ENCODE measurements at regions not wholly inside any gene's neighbourhood (a gene's known extent, or its start where the extent isn't known, plus 50 kb on each side); places are given as distances from the start of the nearest gene placed in this dataset.

- no peak for TF ChIP-seq ZNF468 (CRISPR knock-in tag; IDR thresholded peaks at IDR 0.05)
- no peak for TF ChIP-seq ZNF318 (CRISPR knock-in tag; IDR thresholded peaks at IDR 0.05)
- TF ChIP-seq ZBTB4 (CRISPR knock-in tag; IDR thresholded peaks at IDR 0.05; ENCODE audit: borderline replicate concordance) = no peak
- TF ChIP-seq JARID2 (CRISPR knock-in tag; IDR thresholded peaks at IDR 0.05; ENCODE audit: insufficient replicate concordance) = no peak
- TF ChIP-seq ZBTB2 (CRISPR knock-in tag; IDR thresholded peaks at IDR 0.05; ENCODE audit: low read depth) = no peak
- TF ChIP-seq ZNF564 (CRISPR knock-in tag; IDR thresholded peaks at IDR 0.05) = no peak
- peak; percentile 75; the same call in 1 of the 2 replicates for TF ChIP-seq PHF21A (CRISPR knock-in tag; IDR thresholded peaks at IDR 0.05)
- no peak for TF ChIP-seq SATB2 (CRISPR knock-in tag; IDR thresholded peaks at IDR 0.05)
- TF ChIP-seq ZXDC (CRISPR knock-in tag; IDR thresholded peaks at IDR 0.05) = no peak
Observed at GRCh38 chr5:173689171-173689736, 72.8 kb upstream of the BOD1 start (continued).

Measured in HepG2 (cell line).